ENCODE measurements at regions not wholly inside any gene's neighbourhood (a gene's known extent, or its start where the extent isn't known, plus 50 kb on each side); places are given as distances from the start of the nearest gene placed in this dataset.
"Not testable (repeated sequence)": the region's sequence is repeated elsewhere in the genome, so short reads cannot be mapped to it uniquely, and the experiment has no call there.

GRCh38 chr11:116061322-116061721, 557.1 kb upstream of the CADM1 start:
- Mint-ChIP-seq H3K4me3 (no peak overlapping the region), H3K4me1 (no peaks in the 10 kb centered on the region), H3K36me3 (ENCODE audit: low read depth) (no peaks in the 10 kb centered on the region), H3K27ac (no peak overlapping the region), H3K27me3 (peaks cover 22% of the 10 kb centered on the region)
- DNase-seq (no peak), ATAC-seq (no peak)
- no peaks in the 10 kb centered on the region for H3K9me3 ChIP-seq (ENCODE audit: control insufficient read depth, low read length, poor library complexity, severe bottlenecking)

GRCh38 chr11:116059919-116060318, 555.7 kb upstream of the CADM1 start:
- H3K4me3 Mint-ChIP-seq: no peak overlapping the region
- H3K27me3 Mint-ChIP-seq: peaks cover 22% of the 10 kb centered on the region
- H3K9me3 ChIP-seq (ENCODE audit: control insufficient read depth, low read length, poor library complexity, severe bottlenecking): no peaks in the 10 kb centered on the region
- no peaks in the 10 kb centered on the region for H3K4me1 Mint-ChIP-seq
- no peak for ATAC-seq
- no peaks in the 10 kb centered on the region for H3K36me3 Mint-ChIP-seq (ENCODE audit: low read depth)
- DNase-seq: no peak
- no peak overlapping the region for H3K27ac Mint-ChIP-seq

GRCh38 chr11:116057000-116057399, 552.8 kb upstream of the CADM1 start:
- Mint-ChIP-seq H3K4me3 (no peak overlapping the region), H3K27me3 (peaks cover 20% of the 10 kb centered on the region), H3K27ac (no peak overlapping the region), H3K36me3 (ENCODE audit: low read depth) (no peaks in the 10 kb centered on the region), H3K4me1 (no peaks in the 10 kb centered on the region)
- DNase-seq: no peak
- ATAC-seq: no peak
- H3K9me3 ChIP-seq (ENCODE audit: control insufficient read depth, low read length, poor library complexity, severe bottlenecking): no peaks in the 10 kb centered on the region

- DNase-seq: no peak
- no peaks in the 10 kb centered on the region for H3K9me3 ChIP-seq (ENCODE audit: control insufficient read depth, low read length, poor library complexity, severe bottlenecking)
- H3K4me3 Mint-ChIP-seq: no peak overlapping the region
- H3K27me3 Mint-ChIP-seq: peaks cover 12% of the 10 kb centered on the region
- no peaks in the 10 kb centered on the region for H3K36me3 Mint-ChIP-seq (ENCODE audit: low read depth)
- no peak overlapping the region for H3K27ac Mint-ChIP-seq
- no peaks in the 10 kb centered on the region for H3K4me1 Mint-ChIP-seq
- ATAC-seq: no peak
Observed at GRCh38 chr11:116055064-116055463, 550.8 kb upstream of the CADM1 start.

- ATAC-seq (no peak), DNase-seq (no peak)
- Mint-ChIP-seq H3K27me3 (peaks cover 6% of the 10 kb centered on the region), H3K36me3 (ENCODE audit: low read depth) (no peaks in the 10 kb centered on the region), H3K27ac (no peak overlapping the region), H3K4me3 (no peak overlapping the region), H3K4me1 (no peaks in the 10 kb centered on the region)
- no peaks in the 10 kb centered on the region for H3K9me3 ChIP-seq (ENCODE audit: control insufficient read depth, low read length, poor library complexity, severe bottlenecking)
Observed at GRCh38 chr11:116053548-116053919, 549.3 kb upstream of the CADM1 start.

GRCh38 chr11:116052603-116053547, 548.7 kb upstream of the CADM1 start:
- peaks cover 6% of the 10 kb centered on the region for H3K27me3 Mint-ChIP-seq
- DNase-seq (no peak), ATAC-seq (no peak)
- no peaks in the 10 kb centered on the region for H3K36me3 Mint-ChIP-seq (ENCODE audit: low read depth)
- H3K9me3 ChIP-seq (ENCODE audit: control insufficient read depth, low read length, poor library complexity, severe bottlenecking): no peaks in the 10 kb centered on the region
- no peak overlapping the region for H3K4me3 Mint-ChIP-seq
- H3K27ac Mint-ChIP-seq: no peak overlapping the region
- H3K4me1 Mint-ChIP-seq: no peaks in the 10 kb centered on the region

GRCh38 chr11:116051494-116051893, 547.3 kb upstream of the CADM1 start:
- H3K9me3 ChIP-seq (ENCODE audit: control insufficient read depth, low read length, poor library complexity, severe bottlenecking): no peaks in the 10 kb centered on the region
- Mint-ChIP-seq H3K27ac (no peak overlapping the region), H3K36me3 (ENCODE audit: low read depth) (no peaks in the 10 kb centered on the region), H3K4me1 (no peaks in the 10 kb centered on the region), H3K4me3 (no peak overlapping the region), H3K27me3 (peaks cover 6% of the 10 kb centered on the region)
- DNase-seq (no peak), ATAC-seq (no peak)

- Mint-ChIP-seq H3K4me1 (no peaks in the 10 kb centered on the region), H3K27ac (no peak overlapping the region), H3K4me3 (no peak overlapping the region), H3K36me3 (ENCODE audit: low read depth) (no peaks in the 10 kb centered on the region), H3K27me3 (peaks cover 5% of the 10 kb centered on the region)
- no peak for ATAC-seq
- H3K9me3 ChIP-seq (ENCODE audit: control insufficient read depth, low read length, poor library complexity, severe bottlenecking): no peaks in the 10 kb centered on the region
- no peak for DNase-seq
Observed at GRCh38 chr11:116049383-116049782, 545.2 kb upstream of the CADM1 start.

GRCh38 chr11:116046127-116046526, 541.9 kb upstream of the CADM1 start:
- no peaks in the 10 kb centered on the region for H3K36me3 Mint-ChIP-seq (ENCODE audit: low read depth)
- no peak for ATAC-seq
- no peaks in the 10 kb centered on the region for H3K4me1 Mint-ChIP-seq
- no peak overlapping the region for H3K27ac Mint-ChIP-seq
- no peak for DNase-seq
- no peaks in the 10 kb centered on the region for H3K9me3 ChIP-seq (ENCODE audit: control insufficient read depth, low read length, poor library complexity, severe bottlenecking)
- H3K27me3 Mint-ChIP-seq: peaks cover 6% of the 10 kb centered on the region
- no peak overlapping the region for H3K4me3 Mint-ChIP-seq

GRCh38 chr11:116044941-116045340, 540.7 kb upstream of the CADM1 start:
- H3K36me3 Mint-ChIP-seq (ENCODE audit: low read depth): no peaks in the 10 kb centered on the region
- ATAC-seq: no peak
- no peak overlapping the region for H3K4me3 Mint-ChIP-seq
- peaks cover 6% of the 10 kb centered on the region for H3K27me3 Mint-ChIP-seq
- no peak for DNase-seq
- no peaks in the 10 kb centered on the region for H3K4me1 Mint-ChIP-seq
- no peaks in the 10 kb centered on the region for H3K9me3 ChIP-seq (ENCODE audit: control insufficient read depth, low read length, poor library complexity, severe bottlenecking)
- H3K27ac Mint-ChIP-seq: no peak overlapping the region

- no peaks in the 10 kb centered on the region for H3K9me3 ChIP-seq (ENCODE audit: control insufficient read depth, low read length, poor library complexity, severe bottlenecking)
- H3K4me1 Mint-ChIP-seq: no peaks in the 10 kb centered on the region
- H3K27ac Mint-ChIP-seq: no peak overlapping the region
- no peak overlapping the region for H3K4me3 Mint-ChIP-seq
- no peak for ATAC-seq
- H3K36me3 Mint-ChIP-seq (ENCODE audit: low read depth): no peaks in the 10 kb centered on the region
- no peak for DNase-seq
- peaks cover 6% of the 10 kb centered on the region for H3K27me3 Mint-ChIP-seq
Observed at GRCh38 chr11:116044520-116044919, 540.3 kb upstream of the CADM1 start.

- DNase-seq: no peak
- ATAC-seq: no peak
- Mint-ChIP-seq H3K36me3 (ENCODE audit: low read depth) (no peaks in the 10 kb centered on the region), H3K27me3 (peaks cover 6% of the 10 kb centered on the region), H3K27ac (no peak overlapping the region), H3K4me1 (no peaks in the 10 kb centered on the region), H3K4me3 (no peak overlapping the region)
- no peaks in the 10 kb centered on the region for H3K9me3 ChIP-seq (ENCODE audit: control insufficient read depth, low read length, poor library complexity, severe bottlenecking)
Observed at GRCh38 chr11:116043857-116044256, 539.6 kb upstream of the CADM1 start.

GRCh38 chr11:116043059-116043458, 538.8 kb upstream of the CADM1 start:
- H3K27me3 Mint-ChIP-seq; H3K4me1 Mint-ChIP-seq; H3K9me3 ChIP-seq (ENCODE audit: control insufficient read depth, low read length, poor library complexity, severe bottlenecking); H3K27ac Mint-ChIP-seq; ATAC-seq; DNase-seq; H3K36me3 Mint-ChIP-seq (ENCODE audit: low read depth): not testable (repeated sequence)
- peak overlapping the region; percentile 22 for H3K4me3 Mint-ChIP-seq

GRCh38 chr11:116042146-116042545, 537.9 kb upstream of the CADM1 start:
- Mint-ChIP-seq H3K27ac (no peak overlapping the region), H3K27me3 (peaks cover 6% of the 10 kb centered on the region), H3K36me3 (ENCODE audit: low read depth) (no peaks in the 10 kb centered on the region), H3K4me1 (no peaks in the 10 kb centered on the region), H3K4me3 (no peak overlapping the region)
- no peaks in the 10 kb centered on the region for H3K9me3 ChIP-seq (ENCODE audit: control insufficient read depth, low read length, poor library complexity, severe bottlenecking)
- ATAC-seq (no peak), DNase-seq (no peak)

All from T-helper 17 cell (primary cell).